ENCODE measurements at regions not wholly inside any gene's neighbourhood (a gene's known extent, or its start where the extent isn't known, plus 50 kb on each side); places are given as distances from the start of the nearest gene placed in this dataset.

GRCh38 chr21:32900814-32901213, 124.9 kb upstream of the OLIG2 start:
- TF ChIP-seq CTCF (IDR thresholded peaks at IDR 0.05): no peak
- no peak for TF ChIP-seq POLR2A (IDR thresholded peaks at IDR 0.05)

Measured in thyroid gland (tissue), 4 donors.